Testis (tissue), 2 donors: ENCODE measurements at regions not wholly inside any gene's neighbourhood (a gene's known extent, or its start where the extent isn't known, plus 50 kb on each side); places are given as distances from the start of the nearest gene placed in this dataset.

Experiments
- CTCF ChIP-seq, 3 experiments: fragments of 450-650 bp in 2 of 3; fragments of 200-600 bp in 1 of 3; sonication (generic) in 1 of 3; IDR thresholded peaks; one replicate each; pipeline ENCODE4 v1.5.1; 2016 to 2019; ENCODE audit warnings: antibody characterized with exemption in 3 of 3, mild to moderate bottlenecking in 2 of 3, moderate library complexity in 1 of 3
- POLR2A ChIP-seq: fragments of 450-650 bp; IDR thresholded peaks from one replicate; pipeline ENCODE4 v1.6.1; 2017; ENCODE audit warnings: antibody characterized with exemption, mild to moderate bottlenecking, moderate library complexity

- TF ChIP-seq CTCF (IDR thresholded peaks at IDR 0.05) = no peak
- no peak for TF ChIP-seq POLR2A
Measured at GRCh38 chr17:77375108-77375916, 234.5 kb downstream of the SEC14L1 start.
